C4-2B (cell line): ENCODE measurements at regions not wholly inside any gene's neighbourhood (a gene's known extent, or its start where the extent isn't known, plus 50 kb on each side); places are given as distances from the start of the nearest gene placed in this dataset.

Experiments used
- ZFX ChIP-seq: fragments of 450-650 bp; IDR thresholded peaks from 2 replicates; pipeline ENCODE4 v1.6.1; 2017
- TF ChIP-seq, protein P1 (sequence below): fragments of 450-650 bp; conservative IDR thresholded peaks from 2 replicates; pipeline ENCODE4 v1.5.1; 2017; ENCODE audit warnings: mild to moderate bottlenecking

DNA sequence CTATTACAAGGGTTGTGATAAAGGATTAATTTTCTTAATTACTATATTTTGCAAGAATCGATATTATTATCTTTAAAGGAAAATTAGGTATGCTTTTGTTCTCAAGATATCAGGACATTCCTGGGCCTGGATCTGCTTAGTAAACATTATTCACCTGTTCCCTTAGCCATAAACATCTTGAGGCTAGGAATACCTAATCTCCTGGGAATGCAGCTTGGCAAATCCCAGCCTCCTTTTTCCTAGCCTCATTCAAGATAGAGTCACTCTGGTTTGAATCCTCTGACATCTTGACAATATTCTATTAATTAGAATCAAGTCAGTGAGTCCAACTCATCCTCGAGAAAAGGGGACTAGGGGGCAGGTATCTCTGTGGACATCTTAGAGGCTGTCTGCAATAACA lies 327.1 kb downstream of the STIM2 start:
- TF ChIP-seq, protein P1, sequence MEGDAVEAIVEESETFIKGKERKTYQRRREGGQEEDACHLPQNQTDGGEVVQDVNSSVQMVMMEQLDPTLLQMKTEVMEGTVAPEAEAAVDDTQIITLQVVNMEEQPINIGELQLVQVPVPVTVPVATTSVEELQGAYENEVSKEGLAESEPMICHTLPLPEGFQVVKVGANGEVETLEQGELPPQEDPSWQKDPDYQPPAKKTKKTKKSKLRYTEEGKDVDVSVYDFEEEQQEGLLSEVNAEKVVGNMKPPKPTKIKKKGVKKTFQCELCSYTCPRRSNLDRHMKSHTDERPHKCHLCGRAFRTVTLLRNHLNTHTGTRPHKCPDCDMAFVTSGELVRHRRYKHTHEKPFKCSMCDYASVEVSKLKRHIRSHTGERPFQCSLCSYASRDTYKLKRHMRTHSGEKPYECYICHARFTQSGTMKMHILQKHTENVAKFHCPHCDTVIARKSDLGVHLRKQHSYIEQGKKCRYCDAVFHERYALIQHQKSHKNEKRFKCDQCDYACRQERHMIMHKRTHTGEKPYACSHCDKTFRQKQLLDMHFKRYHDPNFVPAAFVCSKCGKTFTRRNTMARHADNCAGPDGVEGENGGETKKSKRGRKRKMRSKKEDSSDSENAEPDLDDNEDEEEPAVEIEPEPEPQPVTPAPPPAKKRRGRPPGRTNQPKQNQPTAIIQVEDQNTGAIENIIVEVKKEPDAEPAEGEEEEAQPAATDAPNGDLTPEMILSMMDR = no peak
- TF ChIP-seq ZFX = no peak
